ENCODE measurements at regions not wholly inside any gene's neighbourhood (a gene's known extent, or its start where the extent isn't known, plus 50 kb on each side); places are given as distances from the start of the nearest gene placed in this dataset.
"Not testable (repeated sequence)": the region's sequence is repeated elsewhere in the genome, so short reads cannot be mapped to it uniquely, and the experiment has no call there.

GRCh38 chr13:95420501-95420900 lies 119.2 kb upstream of the ABCC4 start:
- TF ChIP-seq CTCF (IDR thresholded peaks at IDR 0.05), result no peak
- H3K9me3 ChIP-seq, result no peaks in the 10 kb centered on the region
- no peak for DNase-seq
- no peaks in the 10 kb centered on the region for H3K27me3 ChIP-seq
- no peaks in the 10 kb centered on the region for H3K36me3 ChIP-seq
- H3K4me3 ChIP-seq, result no peak overlapping the region
- H3K27ac ChIP-seq, result no peak overlapping the region
- H3K4me1 ChIP-seq, result no peaks in the 10 kb centered on the region

GRCh38 chr13:95426631-95427030 lies 125.4 kb upstream of the ABCC4 start:
- no peaks in the 10 kb centered on the region for H3K9me3 ChIP-seq
- H3K27ac ChIP-seq, result no peak overlapping the region
- TF ChIP-seq CTCF (IDR thresholded peaks at IDR 0.05), result no peak
- TF ChIP-seq POLR2A (IDR thresholded peaks at IDR 0.05), result no peak
- no peaks in the 10 kb centered on the region for H3K36me3 ChIP-seq
- no peaks in the 10 kb centered on the region for H3K27me3 ChIP-seq
- no peak overlapping the region for H3K4me3 ChIP-seq
- no peaks in the 10 kb centered on the region for H3K4me1 ChIP-seq
- no peak for DNase-seq

- not testable (repeated sequence) for H3K27me3 ChIP-seq, H3K4me1 ChIP-seq, H3K4me3 ChIP-seq, DNase-seq, H3K9me3 ChIP-seq, H3K36me3 ChIP-seq, H3K27ac ChIP-seq
Observed at GRCh38 chr13:95430525-95430924, 122.0 kb upstream of the CLDN10 start.

- no peaks in the 10 kb centered on the region for H3K9me3 ChIP-seq
- no peak overlapping the region for H3K27ac ChIP-seq
- DNase-seq, result no peak
- H3K27me3 ChIP-seq, result no peaks in the 10 kb centered on the region
- H3K36me3 ChIP-seq, result no peaks in the 10 kb centered on the region
- TF ChIP-seq CTCF (IDR thresholded peaks at IDR 0.05) (no peak), POLR2A (IDR thresholded peaks at IDR 0.05) (no peak)
- no peak overlapping the region for H3K4me3 ChIP-seq
- no peaks in the 10 kb centered on the region for H3K4me1 ChIP-seq
Observed at GRCh38 chr13:95432141-95432540, 120.4 kb upstream of the CLDN10 start.

- Histone ChIP-seq H3K4me1 (no peaks in the 10 kb centered on the region), H3K27ac (no peak overlapping the region), H3K9me3 (no peaks in the 10 kb centered on the region), H3K36me3 (no peaks in the 10 kb centered on the region), H3K4me3 (no peak overlapping the region), H3K27me3 (no peaks in the 10 kb centered on the region)
- TF ChIP-seq POLR2A (IDR thresholded peaks at IDR 0.05), result no peak
- TF ChIP-seq CTCF (IDR thresholded peaks at IDR 0.05), result no peak
- DNase-seq, result no peak
Observed at GRCh38 chr13:95433537-95433936, 119.0 kb upstream of the CLDN10 start.

GRCh38 chr13:95434111-95434510 lies 118.4 kb upstream of the CLDN10 start:
- Histone ChIP-seq H3K4me3 (no peak overlapping the region), H3K27ac (no peak overlapping the region), H3K9me3 (no peaks in the 10 kb centered on the region), H3K4me1 (no peaks in the 10 kb centered on the region), H3K36me3 (no peaks in the 10 kb centered on the region), H3K27me3 (no peaks in the 10 kb centered on the region)
- TF ChIP-seq POLR2A (IDR thresholded peaks at IDR 0.05) (no peak), CTCF (IDR thresholded peaks at IDR 0.05) (no peak)
- DNase-seq, result no peak

Measured in Peyer's patch (tissue), 4 donors.